ENCODE measurements at regions not wholly inside any gene's neighbourhood (a gene's known extent, or its start where the extent isn't known, plus 50 kb on each side); places are given as distances from the start of the nearest gene placed in this dataset.

- H4K5ac ChIP-seq (ENCODE audit: low read depth, low read length) = no peak overlapping the region
- H3K4ac ChIP-seq (ENCODE audit: low read depth, low read length) = no peak overlapping the region
- no peak overlapping the region for H2BK20ac ChIP-seq (ENCODE audit: low read depth, low read length)
- no peak overlapping the region for H2AK5ac ChIP-seq (ENCODE audit: low read depth, low read length)
- no peaks in the 10 kb centered on the region for H4K20me1 ChIP-seq (ENCODE audit: insufficient read depth, low read length)
- no peak overlapping the region for H3K27ac ChIP-seq (ENCODE audit: insufficient read depth, low read length)
- H3K36me3 ChIP-seq (ENCODE audit: control insufficient read depth, insufficient read depth, low read length) = no peaks in the 10 kb centered on the region
- ATAC-seq (ENCODE audit: low read depth) (no peak), DNase-seq (no peak)
- H3K79me1 ChIP-seq (ENCODE audit: low read depth in 1 of 2, low read length in 2 of 2) = no peaks in the 10 kb centered on the region
- CTCF ChIA-PET = no interaction called here
- intact Hi-C loops (cut with micrococcal nuclease) = no loop called here
- in situ Hi-C loops (cut with MboI; ENCODE audit: low sequenced_read_pairs) = no loop called here
- H2AFZ ChIP-seq (replicated peaks; ENCODE audit: low read length, poor library complexity) = no peak overlapping the region
- no peak overlapping the region for H3K9ac ChIP-seq (ENCODE audit: low read depth, low read length)
- no peak overlapping the region for H4K8ac ChIP-seq (ENCODE audit: low read depth in 2 of 2, low read length in 2 of 2)
- H2BK15ac ChIP-seq (ENCODE audit: low read depth, low read length) = no peak overlapping the region
- H2BK5ac ChIP-seq (ENCODE audit: low read depth, low read length, poor library complexity, severe bottlenecking) = no peak overlapping the region
- POLR2A ChIA-PET (ENCODE audit: unreplicated experiment) = no interaction called here
- dilution Hi-C loops (cut with HindIII; ENCODE audit: low sequenced_read_pairs, unreplicated experiment) = no loop called here
- no peak overlapping the region for H2BK120ac ChIP-seq (ENCODE audit: low read depth, low read length)
- no peak overlapping the region for H3K56ac ChIP-seq (ENCODE audit: extremely low read depth, insufficient read depth, low read length)
- no peak overlapping the region for H3K14ac ChIP-seq (replicated peaks; ENCODE audit: low read depth, low read length)
- H3K9me1 ChIP-seq (ENCODE audit: insufficient read depth, low read length) = no peaks in the 10 kb centered on the region
- no peak overlapping the region for H4K91ac ChIP-seq (ENCODE audit: insufficient read depth, low read depth, low read length)
- no peaks in the 10 kb centered on the region for H3K27me3 ChIP-seq (ENCODE audit: control insufficient read depth, insufficient read depth, low read length)
- H3K4me2 ChIP-seq (ENCODE audit: low read depth, low read length) = no peak overlapping the region
- no peaks in the 10 kb centered on the region for H3K4me1 ChIP-seq (ENCODE audit: control insufficient read depth, insufficient read depth, low read length)
- H3K9me3 ChIP-seq (ENCODE audit: control insufficient read depth, insufficient read depth, low read length) = no peaks in the 10 kb centered on the region
- no peak overlapping the region for H3K4me3 ChIP-seq (ENCODE audit: insufficient read depth, low read depth, low read length)
- TF ChIP-seq CEBPB (IDR thresholded peaks at IDR 0.05; ENCODE audit: low read depth, low read length) (no peak), FOS (IDR thresholded peaks at IDR 0.05; ENCODE audit: low read depth, low read length) (no peak), MXI1 (IDR thresholded peaks at IDR 0.05; ENCODE audit: borderline replicate concordance, low read depth, low read length) (no peak), NFE2L2 (IDR thresholded peaks at IDR 0.05; ENCODE audit: low read depth, low read length) (no peak), CHD1 (IDR thresholded peaks at IDR 0.05; ENCODE audit: low read depth, low read length) (no peak), BHLHE40 (IDR thresholded peaks at IDR 0.05; ENCODE audit: low read depth, low read length) (no peak), SMC3 (IDR thresholded peaks at IDR 0.05; ENCODE audit: low read depth, low read length) (no peak), RAD21 (IDR thresholded peaks at IDR 0.05; ENCODE audit: low read length) (no peak), USF2 (IDR thresholded peaks at IDR 0.05; ENCODE audit: low read depth, low read length) (no peak), ELK1 (IDR thresholded peaks at IDR 0.05; ENCODE audit: borderline replicate concordance, low read depth, low read length) (no peak), MAZ (IDR thresholded peaks at IDR 0.05; ENCODE audit: borderline replicate concordance, low read depth, low read length) (no peak), RCOR1 (IDR thresholded peaks at IDR 0.05; ENCODE audit: insufficient replicate concordance, low read length) (no peak), MAFK (IDR thresholded peaks at IDR 0.05; ENCODE audit: low read depth, low read length) (no peak), RFX5 (IDR thresholded peaks at IDR 0.05; ENCODE audit: low read depth, low read length) (no peak), POLR2A (IDR thresholded peaks at IDR 0.05; ENCODE audit: low read depth, low read length) (no peak), CTCF (conservative IDR thresholded peaks at IDR 0.05; ENCODE audit: low read depth, low read length) (no peak)
- no peak overlapping the region for H3K18ac ChIP-seq (ENCODE audit: low read depth, low read length)
- no peak overlapping the region for H2AK9ac ChIP-seq (replicated peaks; ENCODE audit: low read depth, low read length, poor library complexity)
- BruUV-seq (replicated peaks) = no TSS peak
- no peak overlapping the region for H3K23ac ChIP-seq (ENCODE audit: low read depth, low read length)
Observed at GRCh38 chr20:22834651-22835256, 200.4 kb upstream of the SSTR4 start.
